HG03521 (cell line): ENCODE measurements at regions not wholly inside any gene's neighbourhood (a gene's known extent, or its start where the extent isn't known, plus 50 kb on each side); places are given as distances from the start of the nearest gene placed in this dataset.

ENCODE experiments used
- ATAC-seq: cut with Tn5 transposase; IDR thresholded peaks from one replicate; pipeline ENCODE4 v1.9.1; 2021; ENCODE audit warnings: mild to moderate bottlenecking, moderate library complexity; ENCODE audit not compliant: unreplicated experiment

DNA sequence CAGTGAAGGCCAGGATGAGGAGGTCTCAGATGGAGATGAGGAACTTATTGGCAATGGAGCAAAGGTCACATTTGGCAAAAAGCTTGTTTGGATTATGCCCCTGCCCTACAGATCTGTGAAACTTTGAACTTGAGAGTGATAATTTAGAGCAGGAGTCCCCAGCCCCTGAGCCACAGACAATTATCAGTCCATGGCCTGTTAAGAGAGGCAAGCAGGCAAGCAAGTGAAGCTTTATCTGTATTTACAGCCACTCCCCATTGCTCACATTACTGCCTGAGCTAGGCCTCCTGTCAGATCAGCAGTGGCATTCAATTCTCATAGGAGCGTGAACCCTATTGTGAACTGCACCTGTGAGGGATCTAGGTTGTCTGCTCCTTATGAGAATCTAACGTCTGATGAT is 1076.9 kb upstream of the TENM4 start:
- ATAC-seq = no peak

DNA sequence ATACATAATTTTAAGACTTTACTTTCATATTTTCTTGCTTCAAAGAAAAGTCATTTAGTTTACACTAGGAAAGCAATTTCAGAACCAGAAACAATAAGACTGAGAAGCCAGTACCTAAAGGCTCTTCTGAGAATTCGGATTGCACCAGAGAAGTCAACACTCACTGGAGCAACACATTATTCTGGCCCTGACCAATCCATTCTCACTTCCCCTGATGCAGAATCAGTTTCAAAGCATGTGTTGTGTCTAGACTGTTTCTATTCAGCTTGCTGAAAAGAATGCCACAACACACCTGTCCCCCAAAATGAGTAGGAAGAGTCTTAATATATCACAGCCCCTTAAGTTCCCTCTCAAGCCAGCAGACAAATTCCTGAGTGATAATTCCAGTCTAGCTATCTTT is 1074.3 kb upstream of the TENM4 start:
- ATAC-seq = no peak

GRCh38 chr11:80512491-80512890 is 1071.7 kb upstream of the TENM4 start:
- ATAC-seq = no peak

GRCh38 chr11:80505771-80506170 is 1064.9 kb upstream of the TENM4 start:
- ATAC-seq = no peak

GRCh38 chr11:80503990-80504389 is 1063.2 kb upstream of the TENM4 start:
- no peak for ATAC-seq

DNA sequence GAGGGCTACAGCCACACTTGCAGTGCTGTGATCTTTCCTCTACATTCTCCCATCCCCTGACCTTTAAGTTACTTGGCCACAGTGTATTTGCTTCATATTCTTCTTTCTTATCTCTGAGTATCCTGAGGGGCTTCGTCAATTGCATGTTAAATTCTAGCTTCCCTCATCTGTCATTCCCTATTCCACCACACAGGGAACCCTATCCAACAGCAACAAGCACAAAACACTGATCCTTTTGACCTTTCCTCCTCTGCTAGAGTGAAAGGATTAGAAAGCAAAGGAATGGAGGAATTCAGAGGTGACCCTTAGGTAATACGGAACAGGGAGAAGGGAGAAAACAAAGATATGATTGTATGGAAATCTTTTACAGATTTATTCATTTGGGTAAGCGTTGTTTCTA is 1061.7 kb upstream of the TENM4 start:
- ATAC-seq = no peak

DNA sequence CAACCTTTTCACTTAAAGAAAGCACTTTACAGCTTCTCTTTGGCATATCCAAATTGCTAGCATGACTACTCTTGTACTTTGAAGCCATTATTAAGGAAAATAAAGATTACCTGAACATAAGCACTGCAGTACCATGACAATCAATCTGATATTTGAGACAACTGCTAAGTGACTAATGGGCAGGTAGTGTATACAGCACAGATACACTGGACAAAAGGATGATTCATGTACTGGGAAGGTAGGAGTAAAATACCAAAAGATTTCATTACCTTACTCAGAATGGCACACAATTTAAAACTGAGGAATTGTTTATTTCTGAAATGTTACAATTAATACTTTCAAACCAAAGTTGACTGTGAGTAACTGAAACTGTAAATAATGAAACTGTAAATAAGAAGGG is 1054.3 kb upstream of the TENM4 start:
- no peak for ATAC-seq

DNA sequence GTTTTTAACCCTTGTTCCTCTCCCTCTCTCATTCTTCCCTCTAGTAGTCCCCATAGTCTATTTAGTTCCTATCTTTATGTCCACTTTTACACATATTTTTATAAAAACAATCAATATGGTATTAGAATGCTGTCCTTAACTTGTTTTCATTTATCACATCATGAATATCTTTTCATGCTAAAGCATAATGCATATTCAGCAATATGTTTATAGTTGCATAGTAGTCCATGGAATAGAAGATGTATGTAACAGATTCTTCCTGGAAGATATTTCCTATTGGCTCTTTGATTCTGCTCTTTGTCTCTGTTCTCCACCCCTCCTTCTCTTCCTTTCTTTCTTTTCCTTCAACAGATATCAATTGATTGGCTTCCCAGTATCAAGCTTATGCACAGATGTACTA is 1047.1 kb upstream of the TENM4 start:
- no peak for ATAC-seq

- ATAC-seq = no peak
Observed at GRCh38 chr11:80486678-80487077, 1045.8 kb upstream of the TENM4 start.

DNA sequence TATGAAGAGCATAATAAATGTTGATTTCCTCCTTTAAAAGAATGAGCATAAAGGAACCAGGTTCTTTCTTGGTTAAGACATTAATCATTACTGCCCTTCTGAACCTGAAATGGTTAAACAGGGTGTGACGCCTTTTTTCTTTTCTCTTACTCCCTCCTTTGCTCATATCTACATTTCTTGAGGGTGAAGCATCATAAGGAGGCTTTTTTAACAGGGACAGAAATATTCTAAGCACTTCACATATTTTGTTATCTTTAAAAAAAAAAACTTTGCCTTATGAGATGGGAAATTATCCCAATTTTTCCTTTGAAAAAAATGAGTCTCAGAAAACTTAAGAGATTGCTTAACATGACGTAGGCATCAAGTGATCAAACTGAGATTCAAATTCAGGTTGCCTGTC is 1036.3 kb upstream of the TENM4 start:
- no peak for ATAC-seq

DNA sequence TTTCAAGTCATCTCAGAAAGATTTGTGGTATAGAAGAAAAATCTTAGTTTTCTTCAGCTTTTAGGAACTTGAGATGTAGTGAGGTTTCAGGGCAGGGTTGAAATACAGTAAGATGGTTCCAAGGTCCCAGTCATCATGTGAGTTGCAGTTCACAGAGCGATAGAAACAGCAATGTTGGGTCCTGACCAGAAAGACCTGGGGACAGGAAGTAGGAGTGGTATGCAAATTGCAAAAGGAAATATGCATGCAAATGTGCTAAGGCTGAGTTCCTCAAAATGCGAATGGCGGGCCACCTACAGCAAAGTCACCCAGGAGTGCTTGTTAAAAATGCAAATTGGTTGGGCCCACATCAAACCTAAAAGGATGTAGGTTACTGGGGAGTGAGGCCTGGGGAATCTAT is 1032.7 kb upstream of the TENM4 start:
- peak; percentile 74 for ATAC-seq

DNA sequence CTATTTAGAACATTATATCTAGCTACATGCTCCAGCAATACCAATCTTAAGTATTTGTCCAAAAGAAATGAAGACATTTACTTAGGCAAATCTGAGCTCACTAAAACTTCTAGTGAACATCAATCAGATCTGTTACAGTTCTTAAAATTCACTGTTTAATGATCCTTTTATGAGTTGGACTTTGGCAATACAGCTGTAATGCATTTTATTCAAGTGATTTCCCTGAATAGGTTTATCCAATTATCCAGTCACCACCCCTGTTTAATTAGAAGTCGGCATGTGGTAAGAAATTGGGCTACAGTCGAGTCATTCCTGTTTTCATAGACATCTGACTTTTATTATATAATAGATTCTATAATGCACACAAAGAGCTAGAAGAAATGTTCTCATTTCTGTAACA is 1029.0 kb upstream of the TENM4 start:
- ATAC-seq = no peak

GRCh38 chr11:80466570-80466969 is 1025.7 kb upstream of the TENM4 start:
- no peak for ATAC-seq

- no peak for ATAC-seq
Observed at GRCh38 chr11:80462211-80462610, 1021.4 kb upstream of the TENM4 start.

GRCh38 chr11:80458376-80458775 is 1017.5 kb upstream of the TENM4 start:
- no peak for ATAC-seq

GRCh38 chr11:80457823-80458222 is 1017.0 kb upstream of the TENM4 start:
- no peak for ATAC-seq

GRCh38 chr11:80455818-80456217 is 1015.0 kb upstream of the TENM4 start:
- ATAC-seq = no peak

DNA sequence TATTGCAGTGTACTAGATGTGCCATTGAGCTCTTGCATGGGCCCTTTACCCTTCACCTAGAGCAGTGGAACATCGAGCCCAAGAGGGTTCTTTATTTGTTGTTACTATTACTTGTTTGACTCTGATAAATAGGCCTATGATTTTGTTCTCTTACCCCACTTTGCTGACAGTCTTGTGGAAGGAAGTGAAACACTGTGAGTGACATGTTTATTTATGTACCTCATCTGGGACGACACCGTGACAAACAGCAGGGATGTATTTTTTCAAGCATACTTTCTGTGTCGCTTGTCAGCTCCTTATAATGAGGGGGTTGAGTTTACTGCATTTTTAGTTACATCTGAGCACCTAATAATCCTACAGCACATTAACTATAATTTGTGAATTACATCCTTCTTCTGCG is 1010.3 kb upstream of the TENM4 start:
- ATAC-seq = no peak

DNA sequence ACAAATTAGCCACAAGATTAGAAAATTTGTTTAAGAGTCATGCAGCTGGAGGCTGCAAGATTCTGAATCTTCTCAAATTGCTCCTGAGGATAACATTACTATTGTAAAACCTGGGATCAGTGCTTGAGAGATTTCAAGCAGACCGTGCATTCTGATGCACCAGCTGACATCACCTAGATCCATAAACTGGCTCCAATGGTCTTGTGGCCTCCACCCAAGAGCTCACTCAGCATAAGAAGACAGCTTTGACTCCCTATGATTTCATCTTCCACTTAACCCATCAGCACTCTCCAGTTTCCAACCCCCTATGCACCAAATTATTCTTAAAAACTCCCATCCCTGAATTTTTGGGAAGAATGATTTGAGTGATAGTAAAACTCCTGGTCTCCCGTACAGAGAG is 1007.9 kb upstream of the TENM4 start:
- ATAC-seq = no peak

DNA sequence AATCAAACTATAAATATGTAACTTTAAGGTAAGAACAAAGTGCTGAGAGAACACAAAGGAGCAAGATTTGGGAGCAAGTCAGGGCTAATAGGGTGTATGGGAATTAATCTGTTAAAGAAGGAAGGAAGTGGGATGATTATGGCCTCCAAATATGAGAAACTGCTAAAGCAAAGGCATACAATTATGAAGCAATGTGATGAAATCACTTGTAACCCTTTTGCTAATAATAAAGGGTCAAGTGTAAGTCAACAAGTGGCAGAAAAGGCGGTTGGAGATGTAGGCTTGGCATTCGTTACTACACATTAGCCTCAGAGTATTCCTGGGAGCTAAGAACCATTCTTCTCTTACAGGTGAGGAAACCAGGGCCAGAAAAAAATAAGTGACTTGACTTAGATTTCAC is 1002.3 kb upstream of the TENM4 start:
- ATAC-seq = no peak

- no peak for ATAC-seq
Observed at GRCh38 chr11:80441821-80442220, 1001.0 kb upstream of the TENM4 start.

DNA sequence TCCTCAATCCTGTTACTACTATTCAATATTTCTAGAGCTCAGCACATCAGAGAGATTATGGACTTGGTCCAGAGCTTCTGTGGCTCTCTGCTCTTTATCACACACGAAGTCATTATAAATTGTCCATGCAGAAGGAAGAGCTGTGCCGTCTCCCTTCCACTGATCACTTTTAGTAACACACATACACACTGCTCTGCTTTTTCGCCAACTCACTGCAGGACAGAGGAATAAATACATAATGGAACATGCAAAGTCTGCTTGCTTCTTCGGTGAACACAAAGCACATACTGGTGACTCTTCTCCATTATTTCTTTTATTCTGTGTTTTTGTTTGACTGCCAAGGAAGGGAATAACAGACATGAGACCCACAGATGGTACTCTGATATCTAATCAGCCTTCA is 1000.0 kb upstream of the TENM4 start:
- ATAC-seq = no peak

DNA sequence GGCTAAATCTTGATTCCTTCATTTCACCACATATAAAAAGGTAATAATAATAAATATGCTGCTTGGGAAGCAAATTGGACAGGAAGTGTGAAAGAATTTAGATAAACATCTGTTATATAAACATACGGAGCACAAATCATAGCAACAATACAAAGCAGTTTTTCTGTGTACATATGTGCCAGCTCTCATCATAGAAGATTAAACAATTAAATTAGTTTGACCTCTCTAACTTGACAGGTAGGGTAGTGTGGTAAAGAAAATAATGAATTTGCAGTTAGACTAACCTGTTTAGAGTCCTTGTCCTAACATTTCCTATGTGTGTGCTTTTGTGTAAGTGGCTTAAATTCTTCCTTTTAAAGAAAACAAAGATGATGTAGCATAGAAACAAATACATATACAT is 995.7 kb upstream of the TENM4 start:
- ATAC-seq = no peak

GRCh38 chr11:80435345-80435744 is 994.5 kb upstream of the TENM4 start:
- no peak for ATAC-seq
